ENCODE measurements at regions not wholly inside any gene's neighbourhood (a gene's known extent, or its start where the extent isn't known, plus 50 kb on each side); places are given as distances from the start of the nearest gene placed in this dataset.

- DNase-seq: no peak
These were observed 621.8 kb upstream of the ZFHX3 start for GRCh38 chr16:73669535-73670274.

GRCh38 chr16:73663720-73664119 lies 615.8 kb upstream of the ZFHX3 start:
- no peak for DNase-seq

- DNase-seq: no peak
These were observed 588.3 kb upstream of the ZFHX3 start for GRCh38 chr16:73636196-73636595.

- no peak for DNase-seq
These were observed 581.1 kb upstream of the ZFHX3 start for GRCh38 chr16:73629011-73629410.

GRCh38 chr16:73617738-73618137 lies 569.8 kb upstream of the ZFHX3 start:
- no peak for DNase-seq

GRCh38 chr16:73616770-73617169 lies 568.8 kb upstream of the ZFHX3 start:
- DNase-seq: no peak

- DNase-seq: no peak
These were observed 568.3 kb upstream of the ZFHX3 start for GRCh38 chr16:73616166-73616753.

GRCh38 chr16:73615071-73615940 lies 567.4 kb upstream of the ZFHX3 start:
- DNase-seq: no peak

GRCh38 chr16:73614131-73614530 lies 566.2 kb upstream of the ZFHX3 start:
- no peak for DNase-seq

- DNase-seq: no peak
These were observed 562.8 kb upstream of the ZFHX3 start for GRCh38 chr16:73610605-73611156.

- no peak for DNase-seq
These were observed 562.2 kb upstream of the ZFHX3 start for GRCh38 chr16:73610160-73610559.

- no peak for DNase-seq
These were observed 561.0 kb upstream of the ZFHX3 start for GRCh38 chr16:73608911-73609310.

- no peak for DNase-seq
These were observed 557.4 kb upstream of the ZFHX3 start for GRCh38 chr16:73605309-73605708.

- DNase-seq: no peak
These were observed 554.0 kb upstream of the ZFHX3 start for GRCh38 chr16:73601911-73602310.

GRCh38 chr16:73599870-73600269 lies 551.9 kb upstream of the ZFHX3 start:
- no peak for DNase-seq

GRCh38 chr16:73599351-73599750 lies 551.4 kb upstream of the ZFHX3 start:
- DNase-seq: no peak

GRCh38 chr16:73584157-73584556 lies 536.2 kb upstream of the ZFHX3 start:
- DNase-seq: no peak

- peak in 1 of 3 donors; percentile 10 for DNase-seq
These were observed 524.4 kb upstream of the ZFHX3 start for GRCh38 chr16:73572135-73572828.

- no peak for DNase-seq
These were observed 521.5 kb upstream of the ZFHX3 start for GRCh38 chr16:73569266-73569980.

GRCh38 chr16:73568769-73569168 lies 520.8 kb upstream of the ZFHX3 start:
- DNase-seq: no peak

GRCh38 chr16:73565925-73566324 lies 518.0 kb upstream of the ZFHX3 start:
- DNase-seq: no peak

- DNase-seq: no peak
These were observed 517.3 kb upstream of the ZFHX3 start for GRCh38 chr16:73565263-73565662.
